Thymus (tissue), 11 donors: ENCODE measurements at regions not wholly inside any gene's neighbourhood (a gene's known extent, or its start where the extent isn't known, plus 50 kb on each side); places are given as distances from the start of the nearest gene placed in this dataset.

ENCODE experiments used
- DNase-seq, 9 donors: peaks; one replicate each; pipeline ENCODE4 v3.0.0-alpha.2; 2013; ENCODE audit warnings: low spot score in 9 of 9, low read depth in 6 of 9, missing footprints in 1 of 9
- H3K27ac ChIP-seq, 2 donors: one replicate each; pipeline ENCODE4 v1.5.1; 2013; ENCODE audit warnings: control low read depth in 1 of 2, low read depth in 1 of 2, low read length in 1 of 2, mild to moderate bottlenecking in 1 of 2, moderate library complexity in 1 of 2
- H3K27me3 ChIP-seq, 2 donors: one replicate each; pipeline ENCODE4 v1.5.1; 2013; ENCODE audit warnings: low read length in 1 of 2; ENCODE audit not compliant: control insufficient read depth in 2 of 2, insufficient read depth in 1 of 2
- H3K36me3 ChIP-seq, 2 donors: one replicate each; pipeline ENCODE4 v1.5.1; 2013; ENCODE audit warnings: low read length in 1 of 2, mild to moderate bottlenecking in 1 of 2, moderate library complexity in 1 of 2; ENCODE audit not compliant: control insufficient read depth in 2 of 2, insufficient read depth in 2 of 2
- H3K4me1 ChIP-seq, 2 donors: one replicate each; pipeline ENCODE4 v1.5.1; 2013; ENCODE audit warnings: low read length in 2 of 2; ENCODE audit not compliant: control insufficient read depth in 2 of 2, insufficient read depth in 2 of 2
- H3K4me3 ChIP-seq, 2 donors: one replicate each; pipeline ENCODE4 v1.5.1; 2013; ENCODE audit warnings: low read length in 2 of 2, control low read depth in 1 of 2, mild to moderate bottlenecking in 1 of 2
- H3K9me3 ChIP-seq, 2 donors: one replicate each; pipeline ENCODE4 v1.5.1; 2013; ENCODE audit warnings: low read length in 1 of 2, mild to moderate bottlenecking in 1 of 2; ENCODE audit not compliant: control insufficient read depth in 2 of 2, insufficient read depth in 1 of 2
- WGBS: extraction: QIAGEN DNeasy Blood & Tissue Kit; methylation state at CpG from one replicate; pipeline ENCODE4 v1.1.7; 2013; 5-methylcytosine and 5-hydroxymethylcytosine counted together
- donor health status: healthy.

- Histone ChIP-seq H3K27me3 (no peaks in the 10 kb centered on the region), H3K4me3 (no peak overlapping the region), H3K36me3 (no peaks in the 10 kb centered on the region), H3K27ac (no peak overlapping the region), H3K4me1 (no peaks in the 10 kb centered on the region), H3K9me3 (no peaks in the 10 kb centered on the region)
- DNase-seq = no peak
- 78% methylated on average over 2 of the region's 2 CpGs for WGBS
These were observed 799.8 kb downstream of the DIPK2A start for GRCh38 chr3:144771381-144771870.

GRCh38 chr3:144772372-144772771, 800.7 kb downstream of the DIPK2A start:
- no peaks in the 10 kb centered on the region for H3K27me3 ChIP-seq
- 93% methylated on average over 3 of the region's 3 CpGs for WGBS

GRCh38 chr3:144773350-144773749, 801.7 kb downstream of the DIPK2A start:
- Histone ChIP-seq H3K4me1 (no peaks in the 10 kb centered on the region), H3K27ac (no peak overlapping the region), H3K4me3 (no peak overlapping the region), H3K27me3 (no peaks in the 10 kb centered on the region), H3K36me3 (no peaks in the 10 kb centered on the region), H3K9me3 (no peaks in the 10 kb centered on the region)
- 95% methylated on average over 4 of the region's 4 CpGs for WGBS
- no peak for DNase-seq

More at GRCh38 chr3:144772372-144772771, 800.7 kb downstream of the DIPK2A start:
- no peaks in the 10 kb centered on the region for H3K9me3 ChIP-seq
- DNase-seq = no peak
- H3K4me1 ChIP-seq = no peaks in the 10 kb centered on the region
- no peaks in the 10 kb centered on the region for H3K36me3 ChIP-seq
- H3K27ac ChIP-seq = no peak overlapping the region
- H3K4me3 ChIP-seq = no peak overlapping the region

- Histone ChIP-seq H3K36me3 (no peaks in the 10 kb centered on the region), H3K27ac (no peak overlapping the region), H3K4me1 (no peaks in the 10 kb centered on the region), H3K9me3 (no peaks in the 10 kb centered on the region), H3K4me3 (no peak overlapping the region), H3K27me3 (no peaks in the 10 kb centered on the region)
- 83% methylated on average over 5 of the region's 5 CpGs for WGBS
- no peak for DNase-seq
These were observed 803.3 kb downstream of the DIPK2A start for GRCh38 chr3:144774897-144775296.

- DNase-seq = no peak
- H3K4me3 ChIP-seq = no peak overlapping the region
- H3K27me3 ChIP-seq = no peaks in the 10 kb centered on the region
- no peaks in the 10 kb centered on the region for H3K9me3 ChIP-seq
- no peaks in the 10 kb centered on the region for H3K4me1 ChIP-seq
- H3K36me3 ChIP-seq = no peaks in the 10 kb centered on the region
- no peak overlapping the region for H3K27ac ChIP-seq
These were observed 803.9 kb downstream of the DIPK2A start for GRCh38 chr3:144775551-144775950.

- H3K36me3 ChIP-seq = no peaks in the 10 kb centered on the region
- no peak for DNase-seq
- H3K9me3 ChIP-seq = no peaks in the 10 kb centered on the region
- no peak overlapping the region for H3K27ac ChIP-seq
- H3K27me3 ChIP-seq = no peaks in the 10 kb centered on the region
- H3K4me3 ChIP-seq = no peak overlapping the region
- no peaks in the 10 kb centered on the region for H3K4me1 ChIP-seq
- WGBS = 87% methylated on average over 2 of the region's 2 CpGs
These were observed 806.3 kb downstream of the DIPK2A start for GRCh38 chr3:144777906-144778305.

- Histone ChIP-seq H3K9me3 (peaks cover 0 to 3% of the 10 kb centered on the region in 2 donors), H3K36me3 (no peaks in the 10 kb centered on the region), H3K4me3 (no peak overlapping the region), H3K27me3 (no peaks in the 10 kb centered on the region), H3K27ac (no peak overlapping the region), H3K4me1 (no peaks in the 10 kb centered on the region)
- DNase-seq = no peak
- WGBS = 93% methylated on average over 10 of the region's 10 CpGs
These were observed 819.4 kb downstream of the DIPK2A start for GRCh38 chr3:144791034-144791433.

- no peaks in the 10 kb centered on the region for H3K27me3 ChIP-seq
- no peak overlapping the region for H3K27ac ChIP-seq
- H3K4me3 ChIP-seq = no peak overlapping the region
- H3K9me3 ChIP-seq = no peaks in the 10 kb centered on the region
- H3K36me3 ChIP-seq = no peaks in the 10 kb centered on the region
- H3K4me1 ChIP-seq = no peaks in the 10 kb centered on the region
- DNase-seq = no peak
- WGBS = 98% methylated on average over 1 of the region's 1 CpG
These were observed 830.3 kb downstream of the DIPK2A start for GRCh38 chr3:144801890-144802289.

- H3K4me3 ChIP-seq = no peak overlapping the region
- no peaks in the 10 kb centered on the region for H3K36me3 ChIP-seq
- no peaks in the 10 kb centered on the region for H3K9me3 ChIP-seq
- no peaks in the 10 kb centered on the region for H3K27me3 ChIP-seq
- no peak overlapping the region for H3K27ac ChIP-seq
- H3K4me1 ChIP-seq = no peaks in the 10 kb centered on the region
- WGBS = 96% methylated on average over 1 of the region's 1 CpG
- no peak for DNase-seq
These were observed 837.8 kb downstream of the DIPK2A start for GRCh38 chr3:144809380-144809779.

- no peaks in the 10 kb centered on the region for H3K9me3 ChIP-seq
- no peak overlapping the region for H3K27ac ChIP-seq
- 90% methylated on average over 1 of the region's 1 CpG for WGBS
- no peaks in the 10 kb centered on the region for H3K36me3 ChIP-seq
- no peaks in the 10 kb centered on the region for H3K4me1 ChIP-seq
- DNase-seq = no peak
- no peaks in the 10 kb centered on the region for H3K27me3 ChIP-seq
- H3K4me3 ChIP-seq = no peak overlapping the region
These were observed 838.5 kb downstream of the DIPK2A start for GRCh38 chr3:144810160-144810559.
